Skin epidermis (tissue), 12 donors: ENCODE measurements at regions not wholly inside any gene's neighbourhood (a gene's known extent, or its start where the extent isn't known, plus 50 kb on each side); places are given as distances from the start of the nearest gene placed in this dataset.

Experiments
- H3K27ac ChIP-seq, 21 experiments: fragments of 200-600 bp; sonication (generic) in 11 of 21; one replicate each; pipeline ENCODE4 v1.5.0; 2020; ENCODE audit warnings: mild to moderate bottlenecking in 3 of 21, inconsistent platforms in 2 of 21, moderate library complexity in 2 of 21
- H3K4me3 ChIP-seq, 7 experiments: fragments of 200-600 bp; sonication (generic) in 2 of 7; one replicate each; pipeline ENCODE4 v1.5.0; 2020; ENCODE audit warnings: inconsistent platforms in 2 of 7, mild to moderate bottlenecking in 2 of 7, moderate library complexity in 1 of 7

- Histone ChIP-seq H3K27ac (no peak overlapping the region), H3K4me3 (no peak overlapping the region)
Measured at GRCh38 chr4:160818571-160818970, 1345.2 kb downstream of the FSTL5 start.

- no peak overlapping the region for H3K27ac ChIP-seq
- H3K4me3 ChIP-seq: no peak overlapping the region
Measured at GRCh38 chr4:160819791-160820190, 1344.0 kb downstream of the FSTL5 start.

GRCh38 chr4:160824481-160824880 is 1339.3 kb downstream of the FSTL5 start:
- H3K27ac ChIP-seq: no peak overlapping the region
- H3K4me3 ChIP-seq: no peak overlapping the region

GRCh38 chr4:160825644-160826338 is 1338.0 kb downstream of the FSTL5 start:
- no peak overlapping the region for H3K4me3 ChIP-seq
- no peak overlapping the region for H3K27ac ChIP-seq

- Histone ChIP-seq H3K4me3 (no peak overlapping the region), H3K27ac (no peak overlapping the region)
Measured at GRCh38 chr4:160826339-160826679, 1337.5 kb downstream of the FSTL5 start.

- no peak overlapping the region for H3K27ac ChIP-seq
- no peak overlapping the region for H3K4me3 ChIP-seq
Measured at GRCh38 chr4:160831165-160831922, 1332.5 kb downstream of the FSTL5 start.

- H3K27ac ChIP-seq: no peak overlapping the region
- no peak overlapping the region for H3K4me3 ChIP-seq
Measured at GRCh38 chr4:160835789-160836188, 1328.0 kb downstream of the FSTL5 start.

- Histone ChIP-seq H3K4me3 (no peak overlapping the region), H3K27ac (no peak overlapping the region)
Measured at GRCh38 chr4:160836431-160836830, 1327.4 kb downstream of the FSTL5 start.

GRCh38 chr4:160846121-160846520 is 1317.7 kb downstream of the FSTL5 start:
- no peak overlapping the region for H3K27ac ChIP-seq

GRCh38 chr4:160847228-160847627 is 1316.6 kb downstream of the FSTL5 start:
- no peak overlapping the region for H3K27ac ChIP-seq
- no peak overlapping the region for H3K4me3 ChIP-seq

More at GRCh38 chr4:160846121-160846520, 1317.7 kb downstream of the FSTL5 start:
- no peak overlapping the region for H3K4me3 ChIP-seq

GRCh38 chr4:160848489-160848888 is 1315.3 kb downstream of the FSTL5 start:
- Histone ChIP-seq H3K4me3 (no peak overlapping the region), H3K27ac (no peak overlapping the region)

GRCh38 chr4:160848901-160849760 is 1314.7 kb downstream of the FSTL5 start:
- H3K27ac ChIP-seq: no peak overlapping the region
- no peak overlapping the region for H3K4me3 ChIP-seq

- Histone ChIP-seq H3K4me3 (no peak overlapping the region), H3K27ac (no peak overlapping the region)
Measured at GRCh38 chr4:160864253-160864652, 1299.5 kb downstream of the FSTL5 start.

GRCh38 chr4:160869899-160870298 is 1293.9 kb downstream of the FSTL5 start:
- no peak overlapping the region for H3K4me3 ChIP-seq

GRCh38 chr4:160872491-160872890 is 1291.3 kb downstream of the FSTL5 start:
- Histone ChIP-seq H3K4me3 (no peak overlapping the region), H3K27ac (no peak overlapping the region)

More at GRCh38 chr4:160869899-160870298, 1293.9 kb downstream of the FSTL5 start:
- H3K27ac ChIP-seq: no peak overlapping the region

GRCh38 chr4:160877087-160877790 is 1286.6 kb downstream of the FSTL5 start:
- Histone ChIP-seq H3K4me3 (no peak overlapping the region), H3K27ac (no peak overlapping the region)

- H3K27ac ChIP-seq: no peak overlapping the region
- no peak overlapping the region for H3K4me3 ChIP-seq
Measured at GRCh38 chr4:160880180-160880579, 1283.6 kb downstream of the FSTL5 start.

- no peak overlapping the region for H3K27ac ChIP-seq
- H3K4me3 ChIP-seq: no peak overlapping the region
Measured at GRCh38 chr4:160887668-160888067, 1276.1 kb downstream of the FSTL5 start.

GRCh38 chr4:160894128-160894527 is 1269.7 kb downstream of the FSTL5 start:
- H3K27ac ChIP-seq: no peak overlapping the region
- H3K4me3 ChIP-seq: no peak overlapping the region

- Histone ChIP-seq H3K4me3 (no peak overlapping the region), H3K27ac (no peak overlapping the region)
Measured at GRCh38 chr4:160894809-160895208, 1269.0 kb downstream of the FSTL5 start.
